Testis (tissue), 2 donors: ENCODE measurements at regions not wholly inside any gene's neighbourhood (a gene's known extent, or its start where the extent isn't known, plus 50 kb on each side); places are given as distances from the start of the nearest gene placed in this dataset.

Experiments used
- DNase-seq: peaks from one replicate; pipeline ENCODE4 v3.0.0-alpha.2; 2019
- H3K27ac ChIP-seq, 2 donors: fragments of 200-600 bp; sonication (generic); one replicate each; pipeline ENCODE4 v1.5.1; 2019
- H3K27me3 ChIP-seq: fragments of 200-600 bp; sonication (generic); one replicate; pipeline ENCODE4 v1.5.1; 2019
- H3K36me3 ChIP-seq: fragments of 200-600 bp; sonication (generic); one replicate; pipeline ENCODE4 v1.5.1; 2017; ENCODE audit warnings: low read depth; ENCODE audit errors: missing control alignments
- H3K4me1 ChIP-seq: fragments of 200-600 bp; sonication (generic); one replicate; pipeline ENCODE4 v1.5.1; 2019
- H3K4me3 ChIP-seq, 2 donors: fragments of 200-600 bp; sonication (generic); one replicate each; pipeline ENCODE4 v1.5.1; 2017 to 2019
- H3K9me3 ChIP-seq: fragments of 200-600 bp; sonication (generic); one replicate; pipeline ENCODE4 v1.5.1; 2017
- CTCF ChIP-seq, 3 experiments: fragments of 450-650 bp in 2 of 3; fragments of 200-600 bp in 1 of 3; sonication (generic) in 1 of 3; IDR thresholded peaks; one replicate each; pipeline ENCODE4 v1.5.1; 2016 to 2019; ENCODE audit warnings: antibody characterized with exemption in 3 of 3, mild to moderate bottlenecking in 2 of 3, moderate library complexity in 1 of 3
- POLR2A ChIP-seq: fragments of 450-650 bp; IDR thresholded peaks from one replicate; pipeline ENCODE4 v1.6.1; 2017; ENCODE audit warnings: antibody characterized with exemption, mild to moderate bottlenecking, moderate library complexity
- WGBS, 2 donors: methylation state at CpG; one replicate each; pipeline ENCODE4 v1.1.5; 2018; 5-methylcytosine and 5-hydroxymethylcytosine counted together
- intact Hi-C: fragments of 100-400 bp; cut with DNase I; formaldehyde crosslinking; loops from one replicate; pipeline ENCODE4 v1.15.1; 2023; ENCODE audit warnings: low total_unique reads

DNA sequence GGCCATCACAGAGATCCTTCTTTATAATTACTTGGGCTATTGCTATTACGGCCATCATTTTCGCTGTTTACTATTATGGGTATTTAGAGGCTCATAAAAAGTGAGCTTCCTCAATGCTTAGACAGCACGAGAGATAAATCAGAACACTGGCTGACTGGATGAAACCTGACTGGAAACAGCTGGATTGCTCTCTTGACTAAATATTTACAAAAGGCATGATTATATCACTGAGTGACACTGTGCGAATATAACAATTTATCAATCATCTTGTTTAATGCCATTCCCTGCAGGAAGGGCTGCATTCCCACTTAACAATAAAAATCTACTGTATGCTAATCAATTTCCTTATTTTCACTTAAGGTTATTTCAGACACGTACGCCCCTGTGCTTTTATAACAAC is 260.1 kb upstream of the ARID1B start:
- Histone ChIP-seq H3K4me3 (no peak overlapping the region), H3K4me1 (no peaks in the 10 kb centered on the region), H3K36me3 (no peaks in the 10 kb centered on the region), H3K27ac (no peak overlapping the region), H3K27me3 (no peaks in the 10 kb centered on the region), H3K9me3 (no peaks in the 10 kb centered on the region)
- TF ChIP-seq POLR2A (no peak), CTCF (IDR thresholded peaks at IDR 0.05) (no peak)
- DNase-seq: no peak
- 88 to 92% methylated on average over 6 of the region's 6 CpGs for WGBS, 2 donors
- intact Hi-C loops: no loop called here

- no peak for DNase-seq
- TF ChIP-seq CTCF (IDR thresholded peaks at IDR 0.05) (no peak), POLR2A (no peak)
- Histone ChIP-seq H3K27ac (no peak overlapping the region), H3K36me3 (no peaks in the 10 kb centered on the region), H3K9me3 (no peaks in the 10 kb centered on the region), H3K27me3 (no peaks in the 10 kb centered on the region), H3K4me1 (no peaks in the 10 kb centered on the region), H3K4me3 (no peak overlapping the region)
- intact Hi-C loops: no loop called here
- WGBS, 2 donors: 57 to 66% methylated on average over 4 of the region's 4 CpGs
These were observed 261.9 kb upstream of the ARID1B start for GRCh38 chr6:156515242-156515641.

DNA sequence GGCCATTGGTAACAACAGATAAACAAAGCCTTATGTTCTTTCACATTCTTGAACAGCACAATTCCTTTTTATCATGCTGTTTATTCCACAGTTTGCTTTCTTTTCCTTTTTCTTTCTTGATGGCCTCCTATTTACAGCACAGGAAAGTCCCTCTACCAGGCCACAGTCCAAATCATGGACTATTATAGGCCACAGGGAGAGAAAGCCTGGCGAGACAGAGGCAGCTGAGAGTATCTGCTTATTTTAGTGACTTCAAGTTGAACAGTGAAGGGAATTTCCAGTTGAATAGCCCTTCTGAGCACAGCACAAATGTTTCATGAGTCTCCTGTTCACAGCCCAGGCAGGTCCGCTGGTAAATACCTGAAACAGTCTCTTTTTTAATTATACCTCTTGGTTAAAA is 263.7 kb upstream of the ARID1B start:
- no peaks in the 10 kb centered on the region for H3K4me1 ChIP-seq
- WGBS, 2 donors: 68 to 77% methylated on average over 2 of the region's 2 CpGs
- H3K27me3 ChIP-seq: no peaks in the 10 kb centered on the region
- intact Hi-C loops: no loop called here
- TF ChIP-seq POLR2A (no peak), CTCF (IDR thresholded peaks at IDR 0.05) (no peak)
- no peak for DNase-seq
- no peaks in the 10 kb centered on the region for H3K36me3 ChIP-seq
- H3K27ac ChIP-seq: no peak overlapping the region
- H3K4me3 ChIP-seq: no peak overlapping the region
- H3K9me3 ChIP-seq: no peaks in the 10 kb centered on the region

- no peaks in the 10 kb centered on the region for H3K27me3 ChIP-seq
- no peaks in the 10 kb centered on the region for H3K4me1 ChIP-seq
- no peaks in the 10 kb centered on the region for H3K36me3 ChIP-seq
- TF ChIP-seq POLR2A (no peak), CTCF (IDR thresholded peaks at IDR 0.05) (no peak)
- no peak for DNase-seq
- H3K27ac ChIP-seq: no peak overlapping the region
- H3K9me3 ChIP-seq: no peaks in the 10 kb centered on the region
- H3K4me3 ChIP-seq: no peak overlapping the region
- intact Hi-C loops: no loop called here
These were observed 265.6 kb upstream of the ARID1B start for GRCh38 chr6:156511570-156511969.

- TF ChIP-seq POLR2A (no peak), CTCF (IDR thresholded peaks at IDR 0.05) (no peak)
- no peaks in the 10 kb centered on the region for H3K27me3 ChIP-seq
- WGBS, 2 donors: 75 to 77% methylated on average over 5 of the region's 5 CpGs
- intact Hi-C loops: no loop called here
- no peaks in the 10 kb centered on the region for H3K4me1 ChIP-seq
- H3K4me3 ChIP-seq: no peak overlapping the region
- no peaks in the 10 kb centered on the region for H3K36me3 ChIP-seq
- no peaks in the 10 kb centered on the region for H3K9me3 ChIP-seq
- no peak overlapping the region for H3K27ac ChIP-seq
- DNase-seq: no peak
These were observed 266.1 kb upstream of the ARID1B start for GRCh38 chr6:156511051-156511450.
